ENCODE measurements at regions not wholly inside any gene's neighbourhood (a gene's known extent, or its start where the extent isn't known, plus 50 kb on each side); places are given as distances from the start of the nearest gene placed in this dataset.

DNA sequence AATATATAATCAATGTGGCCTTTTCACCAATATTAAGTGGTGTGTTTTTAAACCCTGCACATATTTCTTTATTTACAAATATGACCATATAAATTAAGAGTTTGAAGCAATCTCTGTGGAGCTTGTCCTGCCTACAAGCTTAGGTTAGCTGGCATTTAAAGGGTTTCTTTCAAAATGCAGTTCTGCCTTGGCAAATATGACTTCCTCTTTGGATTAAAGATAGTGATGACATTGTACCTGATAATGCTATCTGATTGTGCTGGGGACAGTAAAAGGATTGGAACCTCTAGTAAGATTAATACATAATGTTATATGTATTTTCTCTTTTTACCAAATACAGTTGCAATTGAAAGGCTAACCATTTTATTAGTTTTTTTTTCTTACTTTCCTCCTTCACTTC is 249.1 kb downstream of the OTOL1 start:
- Histone ChIP-seq H3K4me2 (ENCODE audit: low read depth, low read length) (no peak overlapping the region), H3K36me3 (replicated peaks in 1 of 2; ENCODE audit: control insufficient read depth in 1 of 2, insufficient read depth in 2 of 2, low read length in 2 of 2) (no peaks in the 10 kb centered on the region), H3K4me3 (replicated peaks in 1 of 3; ENCODE audit: insufficient read depth in 1 of 3, low read depth in 2 of 3, low read length in 3 of 3) (no peak overlapping the region), H4K20me1 (ENCODE audit: insufficient read depth, low read length) (no peaks in the 10 kb centered on the region), H3K4me1 (ENCODE audit: insufficient read depth, low read length) (no peaks in the 10 kb centered on the region), H3K79me2 (ENCODE audit: insufficient read depth, low read length) (no peaks in the 10 kb centered on the region), H3K27me3 (ENCODE audit: control insufficient read depth in 1 of 2, insufficient read depth in 2 of 2, low read length in 2 of 2) (no peaks in the 10 kb centered on the region), H3K9ac (ENCODE audit: insufficient read depth, low read depth, low read length) (no peak overlapping the region), H3K27ac (ENCODE audit: extremely low read length, insufficient read depth, low read length) (no peak overlapping the region), H3K9me3 (ENCODE audit: low read length) (no peaks in the 10 kb centered on the region), H2AFZ (ENCODE audit: low read length) (no peak overlapping the region)
- POLR2A ChIA-PET: no interaction called here
- FAIRE-seq (no peak), ATAC-seq (no peak), DNase-seq (ENCODE audit: low spot score) (no peak)
- intact Hi-C loops (cut with micrococcal nuclease; ENCODE audit: unreplicated experiment) (no loop called here), in situ Hi-C loops (cut with HindIII; ENCODE audit: extremely low pct_ligation_motif_present, low pct_unique_long_range_greater_than_20kb) (no loop called here)
- BruUV-seq (replicated peaks): no TSS peak
- TF ChIP-seq, protein P1, sequence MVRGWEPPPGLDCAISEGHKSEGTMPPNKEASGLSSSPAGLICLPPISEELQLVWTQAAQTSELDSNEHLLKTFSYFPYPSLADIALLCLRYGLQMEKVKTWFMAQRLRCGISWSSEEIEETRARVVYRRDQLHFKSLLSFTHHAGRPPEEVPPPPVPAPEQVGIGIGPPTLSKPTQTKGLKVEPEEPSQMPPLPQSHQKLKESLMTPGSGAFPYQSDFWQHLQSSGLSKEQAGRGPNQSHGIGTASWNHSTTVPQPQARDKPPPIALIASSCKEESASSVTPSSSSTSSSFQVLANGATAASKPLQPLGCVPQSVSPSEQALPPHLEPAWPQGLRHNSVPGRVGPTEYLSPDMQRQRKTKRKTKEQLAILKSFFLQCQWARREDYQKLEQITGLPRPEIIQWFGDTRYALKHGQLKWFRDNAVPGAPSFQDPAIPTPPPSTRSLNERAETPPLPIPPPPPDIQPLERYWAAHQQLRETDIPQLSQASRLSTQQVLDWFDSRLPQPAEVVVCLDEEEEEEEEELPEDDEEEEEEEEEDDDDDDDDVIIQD (CRISPR knock-in tag; IDR thresholded peaks at IDR 0.05; ENCODE audit: low read depth): no peak
- TF ChIP-seq ZNF446 (CRISPR knock-in tag; IDR thresholded peaks at IDR 0.05) (no peak), HIVEP1 (CRISPR knock-in tag; IDR thresholded peaks at IDR 0.05) (no peak), FOSL2 (CRISPR knock-in tag; IDR thresholded peaks at IDR 0.05) (no peak), RELA (CRISPR knock-in tag; IDR thresholded peaks at IDR 0.05) (no peak), ZFP36L2 (CRISPR knock-in tag; IDR thresholded peaks at IDR 0.05) (no peak), IRX3 (CRISPR knock-in tag; IDR thresholded peaks at IDR 0.05; ENCODE audit: borderline replicate concordance, low read depth) (no peak), SIX4 (CRISPR knock-in tag; IDR thresholded peaks at IDR 0.05) (no peak), MAF1 (CRISPR knock-in tag; IDR thresholded peaks at IDR 0.05; ENCODE audit: borderline replicate concordance) (no peak)
- TF ChIP-seq, protein P2, sequence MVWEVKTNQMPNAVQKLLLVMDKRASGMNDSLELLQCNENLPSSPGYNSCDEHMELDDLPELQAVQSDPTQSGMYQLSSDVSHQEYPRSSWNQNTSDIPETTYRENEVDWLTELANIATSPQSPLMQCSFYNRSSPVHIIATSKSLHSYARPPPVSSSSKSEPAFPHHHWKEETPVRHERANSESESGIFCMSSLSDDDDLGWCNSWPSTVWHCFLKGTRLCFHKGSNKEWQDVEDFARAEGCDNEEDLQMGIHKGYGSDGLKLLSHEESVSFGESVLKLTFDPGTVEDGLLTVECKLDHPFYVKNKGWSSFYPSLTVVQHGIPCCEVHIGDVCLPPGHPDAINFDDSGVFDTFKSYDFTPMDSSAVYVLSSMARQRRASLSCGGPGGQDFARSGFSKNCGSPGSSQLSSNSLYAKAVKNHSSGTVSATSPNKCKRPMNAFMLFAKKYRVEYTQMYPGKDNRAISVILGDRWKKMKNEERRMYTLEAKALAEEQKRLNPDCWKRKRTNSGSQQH (CRISPR knock-in tag; IDR thresholded peaks at IDR 0.05; ENCODE audit: low read depth): no peak
- TF ChIP-seq, protein P3, sequence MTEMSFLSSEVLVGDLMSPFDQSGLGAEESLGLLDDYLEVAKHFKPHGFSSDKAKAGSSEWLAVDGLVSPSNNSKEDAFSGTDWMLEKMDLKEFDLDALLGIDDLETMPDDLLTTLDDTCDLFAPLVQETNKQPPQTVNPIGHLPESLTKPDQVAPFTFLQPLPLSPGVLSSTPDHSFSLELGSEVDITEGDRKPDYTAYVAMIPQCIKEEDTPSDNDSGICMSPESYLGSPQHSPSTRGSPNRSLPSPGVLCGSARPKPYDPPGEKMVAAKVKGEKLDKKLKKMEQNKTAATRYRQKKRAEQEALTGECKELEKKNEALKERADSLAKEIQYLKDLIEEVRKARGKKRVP (CRISPR knock-in tag; IDR thresholded peaks at IDR 0.05): no peak
- CTCF ChIA-PET (ENCODE audit: low intra/inter-chr PET ratio, low total read pairs): no interaction called here

Measured in HepG2 (cell line).